Hematopoietic multipotent progenitor cell treated with erythropoietin and hydrocortisone succinate and interleukin-3 and kit ligand, for 6 days (in vitro differentiated cells): ENCODE measurements at regions not wholly inside any gene's neighbourhood (a gene's known extent, or its start where the extent isn't known, plus 50 kb on each side); places are given as distances from the start of the nearest gene placed in this dataset.

Source experiments
- DNase-seq: peaks from one replicate; pipeline ENCODE4 v3.0.0-alpha.2; 2015

GRCh38 chr1:34270181-34270580 lies 93.5 kb downstream of the C1orf94 start:
- DNase-seq: no peak

GRCh38 chr1:34272152-34272551 lies 95.4 kb downstream of the C1orf94 start:
- DNase-seq: no peak

- no peak for DNase-seq
Observed at GRCh38 chr1:34275150-34275549, 98.4 kb downstream of the C1orf94 start.

GRCh38 chr1:34276606-34277005 lies 99.9 kb downstream of the C1orf94 start:
- no peak for DNase-seq

- DNase-seq: no peak
Observed at GRCh38 chr1:34277150-34277549, 100.4 kb downstream of the C1orf94 start.

GRCh38 chr1:34278211-34278610 lies 101.5 kb downstream of the C1orf94 start:
- no peak for DNase-seq

- no peak for DNase-seq
Observed at GRCh38 chr1:34279971-34280370, 103.3 kb downstream of the C1orf94 start.

- DNase-seq: no peak
Observed at GRCh38 chr1:34280509-34280908, 103.8 kb downstream of the C1orf94 start.

GRCh38 chr1:34283142-34283541 lies 106.4 kb downstream of the C1orf94 start:
- DNase-seq: no peak

GRCh38 chr1:34286511-34286910 lies 109.8 kb downstream of the C1orf94 start:
- DNase-seq: no peak

- DNase-seq: no peak
Observed at GRCh38 chr1:34290831-34291230, 114.1 kb downstream of the C1orf94 start.

- DNase-seq: no peak
Observed at GRCh38 chr1:34292472-34292871, 115.8 kb downstream of the C1orf94 start.

- DNase-seq: no peak
Observed at GRCh38 chr1:34296059-34296458, 119.4 kb downstream of the C1orf94 start.

GRCh38 chr1:34302798-34303197 lies 126.1 kb downstream of the C1orf94 start:
- no peak for DNase-seq

- DNase-seq: no peak
Observed at GRCh38 chr1:34303218-34303617, 126.5 kb downstream of the C1orf94 start.

- DNase-seq: no peak
Observed at GRCh38 chr1:34306568-34306967, 129.9 kb downstream of the C1orf94 start.

- no peak for DNase-seq
Observed at GRCh38 chr1:34312359-34312758, 135.7 kb downstream of the C1orf94 start.

GRCh38 chr1:34315974-34316373 lies 139.3 kb downstream of the C1orf94 start:
- DNase-seq: no peak

- no peak for DNase-seq
Observed at GRCh38 chr1:34316773-34317172, 140.1 kb downstream of the C1orf94 start.

- DNase-seq: no peak
Observed at GRCh38 chr1:34319218-34319617, 142.5 kb downstream of the C1orf94 start.

GRCh38 chr1:34320053-34320669 lies 143.5 kb downstream of the C1orf94 start:
- peak; percentile 1 for DNase-seq

- DNase-seq: no peak
Observed at GRCh38 chr1:34322969-34323368, 146.3 kb downstream of the C1orf94 start.

- no peak for DNase-seq
Observed at GRCh38 chr1:34324879-34325440, 148.3 kb downstream of the C1orf94 start.

- DNase-seq: no peak
Observed at GRCh38 chr1:34328281-34328799, 151.6 kb downstream of the C1orf94 start.

- no peak for DNase-seq
Observed at GRCh38 chr1:34330061-34330460, 153.4 kb downstream of the C1orf94 start.
